Trophoblast cell (in vitro differentiated cells and primary cell): ENCODE measurements at regions not wholly inside any gene's neighbourhood (a gene's known extent, or its start where the extent isn't known, plus 50 kb on each side); places are given as distances from the start of the nearest gene placed in this dataset.

Source experiments
- DNase-seq, 2 donors: peaks; one replicate each; pipeline ENCODE4 v3.0.0-alpha.2; 2016
- H2AFZ ChIP-seq: 2 replicates; pipeline ENCODE4 v1.6.1; 2013; ENCODE audit warnings: low read length, moderate library complexity, mild to moderate bottlenecking; ENCODE audit not compliant: insufficient read depth, poor library complexity
- H2AK5ac ChIP-seq: 2 replicates; pipeline ENCODE4 v1.6.1; 2013; ENCODE audit warnings: mild to moderate bottlenecking, low read length
- H2BK120ac ChIP-seq: 2 replicates; pipeline ENCODE4 v1.6.1; 2013; ENCODE audit warnings: low read length, mild to moderate bottlenecking, moderate library complexity; ENCODE audit not compliant: insufficient read depth, poor library complexity
- H2BK12ac ChIP-seq: 2 replicates; pipeline ENCODE4 v1.6.1; 2013; ENCODE audit warnings: mild to moderate bottlenecking, low read length, moderate library complexity
- H2BK5ac ChIP-seq: 2 replicates; pipeline ENCODE4 v1.6.1; 2013; ENCODE audit warnings: low read length, low read depth, moderate library complexity, mild to moderate bottlenecking; ENCODE audit not compliant: poor library complexity
- H3K14ac ChIP-seq: 2 replicates; pipeline ENCODE4 v1.6.1; 2013; ENCODE audit warnings: mild to moderate bottlenecking, low read length
- H3K18ac ChIP-seq: 2 replicates; pipeline ENCODE4 v1.6.1; 2013; ENCODE audit warnings: mild to moderate bottlenecking, low read length
- H3K23ac ChIP-seq: 2 replicates; pipeline ENCODE4 v1.6.1; 2013; ENCODE audit warnings: low read length
- H3K27ac ChIP-seq: 2 replicates; pipeline ENCODE4 v1.5.1; 2013; ENCODE audit warnings: low read depth, mild to moderate bottlenecking, inconsistent platforms, low read length, moderate library complexity
- H3K27me3 ChIP-seq: 2 replicates; pipeline ENCODE4 v1.6.1; 2013; ENCODE audit warnings: inconsistent platforms, mild to moderate bottlenecking, low read length, moderate library complexity; ENCODE audit not compliant: insufficient read depth
- H3K36me3 ChIP-seq, 2 experiments: 1 replicate in 1 of 2; 2 replicates in 1 of 2; pipeline ENCODE4 v1.6.1; 2013; ENCODE audit warnings: low read length in 2 of 2, mild to moderate bottlenecking in 2 of 2, moderate library complexity in 1 of 2; ENCODE audit not compliant: insufficient read depth in 2 of 2, control insufficient read depth in 1 of 2
- H3K4ac ChIP-seq: 2 replicates; pipeline ENCODE4 v1.6.1; 2013; ENCODE audit warnings: low read depth, mild to moderate bottlenecking, low read length, moderate library complexity
- H3K4me1 ChIP-seq, 2 experiments: 1 replicate in 1 of 2; 2 replicates in 1 of 2; pipeline ENCODE4 v1.6.1; 2013; ENCODE audit warnings: low read length in 2 of 2, mild to moderate bottlenecking in 2 of 2, moderate library complexity in 1 of 2; ENCODE audit not compliant: insufficient read depth in 2 of 2, control insufficient read depth in 1 of 2
- H3K4me2 ChIP-seq: 2 replicates; pipeline ENCODE4 v1.6.1; 2013; ENCODE audit warnings: inconsistent platforms, mild to moderate bottlenecking, low read length, moderate library complexity
- H3K4me3 ChIP-seq: 2 replicates; pipeline ENCODE4 v1.5.1; 2013; ENCODE audit warnings: mild to moderate bottlenecking, low read depth, low read length, inconsistent platforms
- H3K79me1 ChIP-seq: one replicate; pipeline ENCODE4 v1.6.1; 2013; ENCODE audit warnings: low read length
- H3K79me2 ChIP-seq: 2 replicates; pipeline ENCODE4 v1.6.1; 2013; ENCODE audit warnings: low read length, mild to moderate bottlenecking; ENCODE audit not compliant: control insufficient read depth, insufficient read depth, poor library complexity
- H3K9ac ChIP-seq: 2 replicates; pipeline ENCODE4 v1.6.1; 2013; ENCODE audit warnings: mild to moderate bottlenecking, low read length
- H3K9me3 ChIP-seq: 2 replicates; pipeline ENCODE4 v1.6.1; 2013; ENCODE audit warnings: low read depth, mild to moderate bottlenecking, control low read depth, inconsistent platforms, low read length; ENCODE audit not compliant: insufficient read depth
- H4K12ac ChIP-seq: 2 replicates; pipeline ENCODE4 v1.6.1; 2013; ENCODE audit warnings: low read depth, mild to moderate bottlenecking, low read length, moderate library complexity
- H4K8ac ChIP-seq: 2 replicates; pipeline ENCODE4 v1.6.1; 2013; ENCODE audit warnings: low read depth, mild to moderate bottlenecking, low read length, moderate library complexity
- H4K91ac ChIP-seq: one replicate; pipeline ENCODE4 v1.6.1; 2013; ENCODE audit warnings: low read depth, mild to moderate bottlenecking, low read length, moderate library complexity
- WGBS: extraction: QIAGEN DNeasy Blood & Tissue Kit; methylation state at CpG from one replicate; pipeline ENCODE4 v1.1.7; 2013; ENCODE audit warnings: missing lambda C conversion rate; ENCODE audit not compliant: insufficient read length, insufficient coverage; ENCODE audit errors: extremely low coverage; 5-methylcytosine and 5-hydroxymethylcytosine counted together

DNA sequence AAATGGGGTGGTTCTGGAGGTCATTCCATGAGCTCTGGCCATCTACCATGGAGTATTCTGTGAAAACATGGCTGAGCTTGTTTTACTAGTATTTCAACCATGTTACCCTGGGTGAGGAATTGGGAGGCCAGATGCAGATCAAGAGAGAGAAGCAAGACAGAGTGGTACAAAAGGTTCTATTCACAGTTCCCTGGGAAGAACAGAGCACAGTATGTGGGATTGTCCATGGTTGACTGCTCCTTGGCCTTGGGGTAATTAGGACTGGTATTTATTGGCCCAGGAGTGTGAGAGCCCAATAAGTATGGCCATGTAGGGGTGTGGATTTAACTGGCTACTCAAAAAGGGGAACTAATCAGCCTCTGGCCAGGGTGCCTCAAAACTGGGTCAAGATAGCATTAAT, 239.7 kb upstream of the GATB start:
- no peak for DNase-seq
- Histone ChIP-seq H3K4me2 (no peak overlapping the region), H4K12ac (no peak overlapping the region), H3K14ac (no peak overlapping the region), H3K79me2 (no peaks in the 10 kb centered on the region), H3K27ac (no peak overlapping the region), H2AFZ (no peak overlapping the region), H2AK5ac (no peak overlapping the region), H3K27me3 (no peaks in the 10 kb centered on the region), H3K79me1 (no peaks in the 10 kb centered on the region), H3K23ac (no peak overlapping the region), H4K8ac (no peak overlapping the region), H3K4me1 (no peaks in the 10 kb centered on the region), H3K9me3 (no peaks in the 10 kb centered on the region), H3K9ac (no peak overlapping the region), H3K36me3 (no peaks in the 10 kb centered on the region), H4K91ac (no peak overlapping the region), H3K4me3 (no peak overlapping the region), H2BK12ac (no peak overlapping the region), H2BK120ac (no peak overlapping the region), H3K18ac (no peak overlapping the region), H2BK5ac (no peak overlapping the region), H3K4ac (no peak overlapping the region)

DNA sequence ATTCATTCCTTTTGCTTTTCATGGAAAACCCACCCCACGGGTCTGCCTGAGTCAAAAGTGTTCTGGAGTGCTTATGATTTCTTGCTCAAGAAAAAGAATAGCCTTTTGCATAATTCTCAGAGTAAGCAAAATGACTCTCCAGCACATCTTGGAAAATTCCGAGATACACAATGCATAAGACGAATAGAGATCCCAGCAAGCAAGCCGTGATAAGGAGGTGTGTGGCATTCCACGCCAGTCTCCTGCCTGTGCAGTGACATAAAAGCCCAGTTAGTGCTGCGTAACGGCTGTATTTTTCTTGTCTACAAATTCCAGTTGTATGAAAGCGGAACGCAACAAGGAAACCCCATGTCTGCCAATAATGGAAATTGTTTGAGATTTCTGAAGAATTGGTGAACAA, 237.9 kb upstream of the GATB start:
- H4K12ac ChIP-seq = no peak overlapping the region
- H3K9me3 ChIP-seq = no peaks in the 10 kb centered on the region
- DNase-seq = peak in 1 of 2 donors; percentile 28
- WGBS = no CpG with 5 or more reads among the region's 9 CpGs
- no peak overlapping the region for H4K8ac ChIP-seq
- H2BK120ac ChIP-seq = no peak overlapping the region
- H2BK12ac ChIP-seq = no peak overlapping the region
- H3K9ac ChIP-seq = no peak overlapping the region
- no peak overlapping the region for H3K18ac ChIP-seq
- no peaks in the 10 kb centered on the region for H3K36me3 ChIP-seq
- no peak overlapping the region for H3K4ac ChIP-seq
- H3K27me3 ChIP-seq = no peaks in the 10 kb centered on the region
- no peak overlapping the region for H2AFZ ChIP-seq
- H2BK5ac ChIP-seq = no peak overlapping the region
- no peak overlapping the region for H3K4me2 ChIP-seq
- no peaks in the 10 kb centered on the region for H3K79me2 ChIP-seq
- no peaks in the 10 kb centered on the region for H3K4me1 ChIP-seq
- H3K23ac ChIP-seq = no peak overlapping the region
- H2AK5ac ChIP-seq = no peak overlapping the region
- H3K27ac ChIP-seq = no peak overlapping the region
- no peak overlapping the region for H3K4me3 ChIP-seq
- no peaks in the 10 kb centered on the region for H3K79me1 ChIP-seq
- H3K14ac ChIP-seq = no peak overlapping the region
- no peak overlapping the region for H4K91ac ChIP-seq

DNA sequence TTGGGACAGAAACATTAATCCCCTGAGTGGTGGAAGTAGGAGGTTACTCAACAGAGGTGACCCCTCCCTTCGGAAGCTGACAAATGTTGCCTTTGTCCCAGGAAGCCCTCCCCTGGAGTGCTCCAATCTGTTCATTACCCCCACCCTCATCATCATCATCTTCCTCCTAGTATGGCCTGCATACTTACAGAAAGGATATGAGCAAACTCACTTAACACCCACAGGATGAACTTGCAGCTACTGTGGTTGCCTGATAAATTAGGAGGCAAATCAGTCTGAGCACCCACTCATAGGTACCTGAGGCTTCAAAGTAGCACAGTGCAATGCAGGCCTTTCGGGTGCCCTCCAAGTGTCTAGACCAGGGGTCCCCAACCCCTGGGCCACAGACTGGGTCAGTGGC, 236.7 kb upstream of the GATB start:
- H3K27ac ChIP-seq = no peak overlapping the region
- no peak overlapping the region for H3K4ac ChIP-seq
- H3K36me3 ChIP-seq = no peaks in the 10 kb centered on the region
- H3K79me1 ChIP-seq = no peaks in the 10 kb centered on the region
- WGBS = no CpG with 5 or more reads among the region's 2 CpGs
- no peak overlapping the region for H3K9ac ChIP-seq
- no peak overlapping the region for H2AK5ac ChIP-seq
- no peak overlapping the region for H2BK120ac ChIP-seq
- no peak for DNase-seq
- H3K4me1 ChIP-seq = no peaks in the 10 kb centered on the region
- no peak overlapping the region for H3K4me2 ChIP-seq
- H3K27me3 ChIP-seq = no peaks in the 10 kb centered on the region
- H2BK5ac ChIP-seq = no peak overlapping the region
- no peak overlapping the region for H2AFZ ChIP-seq
- H3K18ac ChIP-seq = no peak overlapping the region
- no peaks in the 10 kb centered on the region for H3K79me2 ChIP-seq
- no peak overlapping the region for H4K8ac ChIP-seq
- no peaks in the 10 kb centered on the region for H3K9me3 ChIP-seq
- no peak overlapping the region for H4K12ac ChIP-seq
- H3K4me3 ChIP-seq = no peak overlapping the region
- H4K91ac ChIP-seq = no peak overlapping the region
- H3K23ac ChIP-seq = no peak overlapping the region
- no peak overlapping the region for H2BK12ac ChIP-seq
- no peak overlapping the region for H3K14ac ChIP-seq

DNA sequence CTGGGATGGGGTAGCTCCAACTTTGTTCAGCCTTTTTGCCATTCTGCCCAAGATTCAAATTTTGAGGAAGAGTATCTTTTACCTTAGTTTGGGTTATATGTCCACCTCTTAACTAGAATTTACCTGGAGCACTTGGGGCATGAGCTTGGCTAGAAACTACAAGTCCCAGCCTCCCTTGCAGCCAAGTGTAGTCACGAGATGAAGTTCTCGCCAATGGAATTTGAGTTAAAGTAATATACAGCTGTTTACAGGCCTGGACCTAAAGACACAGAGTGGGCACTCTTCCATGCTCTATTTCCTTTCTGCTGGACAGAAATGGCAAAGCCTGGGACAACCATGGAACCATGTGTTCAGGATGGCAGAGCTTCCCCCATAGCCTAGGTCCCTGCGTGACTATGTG, 233.6 kb upstream of the GATB start:
- no peak overlapping the region for H4K8ac ChIP-seq
- H3K9me3 ChIP-seq = no peaks in the 10 kb centered on the region
- H3K14ac ChIP-seq = no peak overlapping the region

More for the DNA sequence above, 233.6 kb upstream of the GATB start:
- no peak overlapping the region for H3K27ac ChIP-seq
- DNase-seq = no peak
- no peak overlapping the region for H3K23ac ChIP-seq
- H3K79me2 ChIP-seq = no peaks in the 10 kb centered on the region
- no peak overlapping the region for H3K9ac ChIP-seq
- H2BK12ac ChIP-seq = no peak overlapping the region
- H3K36me3 ChIP-seq = no peaks in the 10 kb centered on the region
- H3K18ac ChIP-seq = no peak overlapping the region
- H2BK120ac ChIP-seq = no peak overlapping the region
- no peak overlapping the region for H3K4ac ChIP-seq
- H2BK5ac ChIP-seq = no peak overlapping the region
- H3K79me1 ChIP-seq = no peaks in the 10 kb centered on the region
- no CpG with 5 or more reads among the region's 3 CpGs for WGBS
- H2AFZ ChIP-seq = no peak overlapping the region
- no peak overlapping the region for H3K4me3 ChIP-seq
- peaks cover 0 to 3% of the 10 kb centered on the region in 2 experiments for H3K4me1 ChIP-seq
- H4K91ac ChIP-seq = no peak overlapping the region
- H3K27me3 ChIP-seq = no peaks in the 10 kb centered on the region
- no peak overlapping the region for H2AK5ac ChIP-seq
- H3K4me2 ChIP-seq = no peak overlapping the region
- no peak overlapping the region for H4K12ac ChIP-seq
